ENCODE measurements at regions not wholly inside any gene's neighbourhood (a gene's known extent, or its start where the extent isn't known, plus 50 kb on each side); places are given as distances from the start of the nearest gene placed in this dataset.

- H3K9ac ChIP-seq (ENCODE audit: low read length), result no peak overlapping the region
- no peak for DNase-seq
- CTCF ChIA-PET, result no interaction called here
- WGBS (ENCODE audit: insufficient coverage), result 93% methylated on average over 12 of the region's 15 CpGs
- no peak overlapping the region for H3K27ac ChIP-seq (ENCODE audit: low read length in 2 of 2)
- peaks cover 0 to 12% (median 0%) of the 10 kb centered on the region in 3 donors for H3K9me3 ChIP-seq (ENCODE audit: control extremely low read depth in 1 of 3, control insufficient read depth in 2 of 3, insufficient read depth in 1 of 3, low read length in 2 of 3)
- no peaks in the 10 kb centered on the region for H4K20me1 ChIP-seq (ENCODE audit: control insufficient read depth, insufficient read depth, low read length, poor library complexity, severe bottlenecking)
- Mint-ChIP-seq H3K4me1 (no peaks in the 10 kb centered on the region), H3K4me3 (no peak overlapping the region), H3K27ac (no peak overlapping the region), H3K27me3 (no peaks in the 10 kb centered on the region), H3K9me3 (ENCODE audit: insufficient read depth) (peaks cover 2% of the 10 kb centered on the region)
- H3K36me3 ChIP-seq (replicated peaks in 1 of 2; ENCODE audit: control extremely low read depth in 1 of 2, control insufficient read depth in 1 of 2, extremely low read depth in 1 of 2, insufficient read depth in 2 of 2, low read length in 1 of 2), result no peaks in the 10 kb centered on the region
- no peak for TF ChIP-seq EZH2 (IDR thresholded peaks at IDR 0.05; ENCODE audit: borderline replicate concordance, insufficient read depth, low read depth, low read length, poor library complexity, severe bottlenecking)
- TF ChIP-seq CTCF (IDR thresholded peaks at IDR 0.05), result no peak
- no peak overlapping the region for H3K4me3 ChIP-seq (ENCODE audit: control extremely low read depth in 1 of 5, extremely low read depth in 1 of 5, insufficient read depth in 1 of 5, low read depth in 2 of 5, low read length in 4 of 5)
- POLR2A ChIA-PET, result no interaction called here
- H3K4me2 ChIP-seq (replicated peaks; ENCODE audit: low read depth, low read length, poor library complexity, severe bottlenecking), result no peak overlapping the region
- H3K4me1 ChIP-seq (ENCODE audit: control insufficient read depth in 2 of 2, insufficient read depth in 2 of 2, low read length in 2 of 2), result no peaks in the 10 kb centered on the region
- H3K79me2 ChIP-seq (ENCODE audit: control insufficient read depth, insufficient read depth, low read length), result no peaks in the 10 kb centered on the region
- H3K27me3 ChIP-seq (replicated peaks in 1 of 4; ENCODE audit: control extremely low read depth in 1 of 4, control insufficient read depth in 3 of 4, insufficient read depth in 4 of 4, low read length in 3 of 4), result no peaks in the 10 kb centered on the region
- intact Hi-C loops (cut with micrococcal nuclease), result no loop called here
- no peak for ATAC-seq (ENCODE audit: low read depth)
- H2AFZ ChIP-seq (ENCODE audit: insufficient read depth, low read depth, low read length, poor library complexity, severe bottlenecking), result no peak overlapping the region
These were observed 403.5 kb upstream of the RNF32 start for GRCh38 chr7:156236936-156237599.

GRCh38 chr7:156236181-156236889 is 404.2 kb upstream of the RNF32 start:
- Histone ChIP-seq H3K36me3 (replicated peaks in 1 of 2; ENCODE audit: control extremely low read depth in 1 of 2, control insufficient read depth in 1 of 2, extremely low read depth in 1 of 2, insufficient read depth in 2 of 2, low read length in 1 of 2) (no peaks in the 10 kb centered on the region), H4K20me1 (ENCODE audit: control insufficient read depth, insufficient read depth, low read length, poor library complexity, severe bottlenecking) (no peaks in the 10 kb centered on the region), H3K4me2 (replicated peaks; ENCODE audit: low read depth, low read length, poor library complexity, severe bottlenecking) (no peak overlapping the region), H3K79me2 (ENCODE audit: control insufficient read depth, insufficient read depth, low read length) (no peaks in the 10 kb centered on the region), H3K27me3 (replicated peaks in 1 of 4; ENCODE audit: control extremely low read depth in 1 of 4, control insufficient read depth in 3 of 4, insufficient read depth in 4 of 4, low read length in 3 of 4) (no peaks in the 10 kb centered on the region), H2AFZ (ENCODE audit: insufficient read depth, low read depth, low read length, poor library complexity, severe bottlenecking) (no peak overlapping the region), H3K27ac (ENCODE audit: low read length in 2 of 2) (no peak overlapping the region), H3K4me1 (ENCODE audit: control insufficient read depth in 2 of 2, insufficient read depth in 2 of 2, low read length in 2 of 2) (no peaks in the 10 kb centered on the region), H3K4me3 (ENCODE audit: control extremely low read depth in 1 of 5, extremely low read depth in 1 of 5, insufficient read depth in 1 of 5, low read depth in 2 of 5, low read length in 4 of 5) (no peak overlapping the region), H3K9me3 (ENCODE audit: control extremely low read depth in 1 of 3, control insufficient read depth in 2 of 3, insufficient read depth in 1 of 3, low read length in 2 of 3) (peaks cover 0 to 12% (median 0%) of the 10 kb centered on the region in 3 donors), H3K9ac (ENCODE audit: low read length) (no peak overlapping the region)
- TF ChIP-seq CTCF (IDR thresholded peaks at IDR 0.05), result no peak
- no peak for TF ChIP-seq EZH2 (IDR thresholded peaks at IDR 0.05; ENCODE audit: borderline replicate concordance, insufficient read depth, low read depth, low read length, poor library complexity, severe bottlenecking)
- Mint-ChIP-seq H3K4me1 (no peaks in the 10 kb centered on the region), H3K9me3 (ENCODE audit: insufficient read depth) (peaks cover 2% of the 10 kb centered on the region), H3K4me3 (no peak overlapping the region), H3K27ac (no peak overlapping the region), H3K27me3 (no peaks in the 10 kb centered on the region)
- CTCF ChIA-PET, result no interaction called here
- no peak for ATAC-seq (ENCODE audit: low read depth)
- intact Hi-C loops (cut with micrococcal nuclease), result no loop called here
- POLR2A ChIA-PET, result no interaction called here
- 87% methylated on average over 22 of the region's 23 CpGs for WGBS (ENCODE audit: insufficient coverage)
- no peak for DNase-seq

Data from B cell (primary cell).